ENCODE measurements at regions not wholly inside any gene's neighbourhood (a gene's known extent, or its start where the extent isn't known, plus 50 kb on each side); places are given as distances from the start of the nearest gene placed in this dataset.

- POLR2A ChIA-PET (ENCODE audit: partially characterized antibody): no interaction called here
- no peak overlapping the region for H3K14ac ChIP-seq (ENCODE audit: insufficient read length)
Measured at GRCh38 chr5:101159006-101159405, 255.9 kb upstream of the ST8SIA4 start.

More at GRCh38 chr5:101159006-101159405, 255.9 kb upstream of the ST8SIA4 start:
- FAIRE-seq (no peak), DNase-seq (ENCODE audit: low read depth in 1 of 2, low spot score in 2 of 2) (no peak)
- Histone ChIP-seq H4K5ac (ENCODE audit: insufficient read length, low read depth, low read length) (no peak overlapping the region), H4K20me1 (replicated peaks in 1 of 2; ENCODE audit: control insufficient read depth in 1 of 2, insufficient read depth in 2 of 2, low read length in 2 of 2) (no peaks in the 10 kb centered on the region), H3K56ac (replicated peaks; ENCODE audit: insufficient read length, low read depth, low read length) (no peak overlapping the region), H2BK20ac (ENCODE audit: low read length) (no peak overlapping the region), H4K8ac (ENCODE audit: extremely low read depth, insufficient read depth, low read length) (no peak overlapping the region), H4K91ac (replicated peaks; ENCODE audit: insufficient read length, low read length) (no peak overlapping the region), H3K4me2 (ENCODE audit: insufficient read depth in 1 of 2, low read depth in 2 of 2, low read length in 2 of 2) (no peak overlapping the region), H2BK15ac (ENCODE audit: low read length) (no peak overlapping the region), H3K4me1 (replicated peaks in 1 of 4; ENCODE audit: control insufficient read depth in 3 of 4, insufficient read depth in 4 of 4, low read length in 3 of 4) (no peaks in the 10 kb centered on the region; a peak in 1 of 7 replicates), H3K36me3 (ENCODE audit: control insufficient read depth in 2 of 4, insufficient read depth in 4 of 4, low read length in 3 of 4) (no peaks in the 10 kb centered on the region), H3K79me2 (ENCODE audit: control insufficient read depth in 1 of 2, insufficient read depth in 2 of 2, low read length in 2 of 2) (no peaks in the 10 kb centered on the region), H3K18ac (ENCODE audit: extremely low read depth, low read length) (no peak overlapping the region), H3K79me1 (ENCODE audit: low read depth, low read length) (no peaks in the 10 kb centered on the region), H3K23me2 (ENCODE audit: low read depth, low read length) (no peaks in the 10 kb centered on the region), H2AK5ac (ENCODE audit: low read depth, low read length) (no peak overlapping the region), H3K9ac (replicated peaks in 1 of 4; ENCODE audit: extremely low read depth in 1 of 4, low read depth in 3 of 4, low read length in 3 of 4) (no peak overlapping the region), H3K9me3 (ENCODE audit: insufficient read depth in 2 of 2, low read depth in 1 of 2, low read length in 1 of 2) (no peaks in the 10 kb centered on the region), H2BK5ac (ENCODE audit: low read depth, low read length) (no peak overlapping the region), H3K27ac (ENCODE audit: low read depth, low read length) (no peak overlapping the region), H2BK120ac (replicated peaks; ENCODE audit: low read depth, low read length) (no peak overlapping the region), H3K4me3 (ENCODE audit: extremely low read depth in 1 of 4, insufficient read depth in 2 of 4, low read depth in 3 of 4, low read length in 4 of 4) (no peak overlapping the region), H3K4ac (replicated peaks; ENCODE audit: insufficient read length, low read depth, low read length) (no peak overlapping the region), H3K27me3 (replicated peaks in 1 of 4; ENCODE audit: control insufficient read depth in 3 of 4, extremely low read depth in 1 of 4, insufficient read depth in 3 of 4, low read length in 3 of 4) (no peaks in the 10 kb centered on the region), H2AFZ (ENCODE audit: low read length) (no peak overlapping the region), H2BK12ac (ENCODE audit: low read depth, low read length) (no peak overlapping the region), H3K23ac (ENCODE audit: insufficient read length) (no peak overlapping the region)
- TF ChIP-seq BRCA1 (IDR thresholded peaks at IDR 0.05; ENCODE audit: low read depth, low read length): no peak
- TF ChIP-seq JUND (IDR thresholded peaks at IDR 0.05; ENCODE audit: low read length): no peak
- no peak for TF ChIP-seq TCF12 (IDR thresholded peaks at IDR 0.05; ENCODE audit: low read depth, low read length)
- TF ChIP-seq TAF7 (optimal IDR thresholded peaks at IDR 0.05; ENCODE audit: borderline replicate concordance, low read depth, low read length): no peak
- no peak for TF ChIP-seq TAF1 (IDR thresholded peaks at IDR 0.05; ENCODE audit: low read depth, low read length)
- TF ChIP-seq SUZ12 (IDR thresholded peaks at IDR 0.05; ENCODE audit: low read length): no peak
- TF ChIP-seq SIX5 (IDR thresholded peaks at IDR 0.05; ENCODE audit: low read depth, low read length): no peak
- CTCF ChIA-PET (ENCODE audit: partially characterized antibody): no interaction called here
- WGBS, 2 experiments (ENCODE audit: extremely low coverage in 1 of 2, insufficient coverage in 1 of 2, insufficient read length in 1 of 2, insufficient replicate concordance in 2 of 2, low coverage in 1 of 2, low lambda C conversion rate in 2 of 2, missing lambda C conversion rate in 1 of 2): 96% methylated on average over 2 of the region's 2 CpGs; no CpG with 5 or more reads in 1 of the 2 experiments

Data from H1 (cell line).